ENCODE measurements at regions not wholly inside any gene's neighbourhood (a gene's known extent, or its start where the extent isn't known, plus 50 kb on each side); places are given as distances from the start of the nearest gene placed in this dataset.

- TF ChIP-seq EZH2 (optimal IDR thresholded peaks at IDR 0.05; ENCODE audit: low read depth, low read length) (no peak), CTCF (IDR thresholded peaks at IDR 0.05; ENCODE audit: low read length) (no peak), EZH2phosphoT487 (IDR thresholded peaks at IDR 0.05; ENCODE audit: low read length) (no peak)
These were observed 422.1 kb upstream of the SYT1 start for GRCh38 chr12:78442454-78442801.
